ENCODE measurements at regions not wholly inside any gene's neighbourhood (a gene's known extent, or its start where the extent isn't known, plus 50 kb on each side); places are given as distances from the start of the nearest gene placed in this dataset.
"Not testable (repeated sequence)": the region's sequence is repeated elsewhere in the genome, so short reads cannot be mapped to it uniquely, and the experiment has no call there.

GRCh38 chr13:60661521-60661920 lies 264.5 kb downstream of the TDRD3 start:
- Mint-ChIP-seq H3K4me3 (no peak overlapping the region), H3K36me3 (ENCODE audit: low read depth) (no peaks in the 10 kb centered on the region), H3K9me3 (peaks cover 10% of the 10 kb centered on the region), H3K27me3 (no peaks in the 10 kb centered on the region), H3K27ac (no peak overlapping the region), H3K4me1 (no peaks in the 10 kb centered on the region)
- no peak for DNase-seq
- intact Hi-C loops (cut with micrococcal nuclease): no loop called here

GRCh38 chr13:60657586-60657985 lies 260.6 kb downstream of the TDRD3 start:
- H3K27ac Mint-ChIP-seq; H3K9me3 Mint-ChIP-seq; H3K4me3 Mint-ChIP-seq; H3K36me3 Mint-ChIP-seq (ENCODE audit: low read depth); H3K27me3 Mint-ChIP-seq; intact Hi-C loops (cut with micrococcal nuclease); DNase-seq; H3K4me1 Mint-ChIP-seq: not testable (repeated sequence)

GRCh38 chr13:60655256-60655655 lies 258.2 kb downstream of the TDRD3 start:
- no peaks in the 10 kb centered on the region for H3K36me3 Mint-ChIP-seq (ENCODE audit: low read depth)
- DNase-seq: no peak
- H3K27me3 Mint-ChIP-seq: no peaks in the 10 kb centered on the region
- intact Hi-C loops (cut with micrococcal nuclease): no loop called here
- peaks cover 3% of the 10 kb centered on the region for H3K9me3 Mint-ChIP-seq
- no peak overlapping the region for H3K27ac Mint-ChIP-seq
- H3K4me1 Mint-ChIP-seq: no peaks in the 10 kb centered on the region
- no peak overlapping the region for H3K4me3 Mint-ChIP-seq

GRCh38 chr13:60654415-60654814 lies 257.4 kb downstream of the TDRD3 start:
- Mint-ChIP-seq H3K36me3 (ENCODE audit: low read depth) (no peaks in the 10 kb centered on the region), H3K27me3 (no peaks in the 10 kb centered on the region), H3K27ac (no peak overlapping the region), H3K4me3 (no peak overlapping the region), H3K4me1 (no peaks in the 10 kb centered on the region), H3K9me3 (no peaks in the 10 kb centered on the region)
- DNase-seq: no peak
- intact Hi-C loops (cut with micrococcal nuclease): no loop called here

GRCh38 chr13:60647547-60647946 lies 250.5 kb downstream of the TDRD3 start:
- H3K27me3 Mint-ChIP-seq: no peaks in the 10 kb centered on the region
- H3K4me1 Mint-ChIP-seq: no peaks in the 10 kb centered on the region
- H3K4me3 Mint-ChIP-seq: no peak overlapping the region
- H3K9me3 Mint-ChIP-seq: no peaks in the 10 kb centered on the region
- no peak for DNase-seq
- intact Hi-C loops (cut with micrococcal nuclease): no loop called here
- no peak overlapping the region for H3K27ac Mint-ChIP-seq
- no peaks in the 10 kb centered on the region for H3K36me3 Mint-ChIP-seq (ENCODE audit: low read depth)

- Mint-ChIP-seq H3K4me3 (no peak overlapping the region), H3K4me1 (no peaks in the 10 kb centered on the region), H3K27me3 (no peaks in the 10 kb centered on the region), H3K9me3 (no peaks in the 10 kb centered on the region), H3K27ac (no peak overlapping the region), H3K36me3 (ENCODE audit: low read depth) (no peaks in the 10 kb centered on the region)
- DNase-seq: peak; percentile 19
- intact Hi-C loops (cut with micrococcal nuclease): no loop called here
Measured at GRCh38 chr13:60646620-60647019, 249.6 kb downstream of the TDRD3 start.

GRCh38 chr13:60645676-60646075 lies 248.7 kb downstream of the TDRD3 start:
- H3K27me3 Mint-ChIP-seq: no peaks in the 10 kb centered on the region
- peak; percentile 25 for DNase-seq
- no peak overlapping the region for H3K27ac Mint-ChIP-seq
- no peak overlapping the region for H3K4me3 Mint-ChIP-seq
- H3K36me3 Mint-ChIP-seq (ENCODE audit: low read depth): no peaks in the 10 kb centered on the region
- H3K4me1 Mint-ChIP-seq: no peaks in the 10 kb centered on the region
- H3K9me3 Mint-ChIP-seq: no peaks in the 10 kb centered on the region
- intact Hi-C loops (cut with micrococcal nuclease): no loop called here

GRCh38 chr13:60642552-60642951 lies 245.5 kb downstream of the TDRD3 start:
- H3K27me3 Mint-ChIP-seq: no peaks in the 10 kb centered on the region
- H3K4me1 Mint-ChIP-seq: no peaks in the 10 kb centered on the region
- H3K36me3 Mint-ChIP-seq (ENCODE audit: low read depth): no peaks in the 10 kb centered on the region
- H3K9me3 Mint-ChIP-seq: no peaks in the 10 kb centered on the region
- no peak for DNase-seq
- intact Hi-C loops (cut with micrococcal nuclease): no loop called here
- H3K27ac Mint-ChIP-seq: no peak overlapping the region
- H3K4me3 Mint-ChIP-seq: no peak overlapping the region

GRCh38 chr13:60629158-60629557 lies 232.1 kb downstream of the TDRD3 start:
- H3K9me3 Mint-ChIP-seq: no peaks in the 10 kb centered on the region
- intact Hi-C loops (cut with micrococcal nuclease): no loop called here
- H3K36me3 Mint-ChIP-seq (ENCODE audit: low read depth): no peaks in the 10 kb centered on the region
- peak; percentile 14 for DNase-seq
- no peak overlapping the region for H3K27ac Mint-ChIP-seq
- no peaks in the 10 kb centered on the region for H3K4me1 Mint-ChIP-seq
- peaks cover 2% of the 10 kb centered on the region for H3K27me3 Mint-ChIP-seq
- no peak overlapping the region for H3K4me3 Mint-ChIP-seq

GRCh38 chr13:60627071-60627686 lies 230.2 kb downstream of the TDRD3 start:
- peak; percentile 63 for DNase-seq
- intact Hi-C loops (cut with micrococcal nuclease): no loop called here
- H3K27ac Mint-ChIP-seq: no peak overlapping the region
- no peaks in the 10 kb centered on the region for H3K4me1 Mint-ChIP-seq
- H3K27me3 Mint-ChIP-seq: peaks cover 2% of the 10 kb centered on the region
- H3K36me3 Mint-ChIP-seq (ENCODE audit: low read depth): no peaks in the 10 kb centered on the region
- H3K9me3 Mint-ChIP-seq: no peaks in the 10 kb centered on the region
- no peak overlapping the region for H3K4me3 Mint-ChIP-seq

Data from activated CD4-positive, alpha-beta T cell treated with anti-CD3 and anti-CD28 coated beads, Interleukin-2, amount 10 ng/mL, durations not matched to agents 24 days and 14 days (primary cell).